ENCODE measurements at regions not wholly inside any gene's neighbourhood (a gene's known extent, or its start where the extent isn't known, plus 50 kb on each side); places are given as distances from the start of the nearest gene placed in this dataset.

DNA sequence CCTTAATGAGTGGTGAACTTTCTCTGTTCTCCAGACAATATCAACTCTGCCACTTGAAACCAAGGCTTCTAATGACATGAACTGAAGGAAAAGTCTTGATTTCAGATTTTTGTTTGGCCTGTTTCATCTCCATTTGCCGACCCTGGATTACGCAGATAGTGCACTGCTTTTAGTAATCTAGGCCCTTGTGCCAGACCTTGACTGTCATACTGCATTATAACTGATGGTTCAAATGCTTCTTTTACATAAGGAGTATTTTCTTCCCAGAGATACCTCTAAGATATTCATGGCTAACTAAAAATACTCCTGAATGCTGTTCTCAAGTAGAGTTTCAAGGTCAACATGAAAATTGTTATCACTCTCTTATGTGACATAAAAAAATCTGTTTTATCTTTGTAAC lies 238.7 kb upstream of the SEMA6A start:
- TF ChIP-seq TARDBP (IDR thresholded peaks at IDR 0.05; ENCODE audit: borderline replicate concordance): no peak
- TF ChIP-seq IRF3 (IDR thresholded peaks at IDR 0.05): no peak
- TF ChIP-seq CTCF (IDR thresholded peaks at IDR 0.05 in 2 of 3, conservative IDR thresholded peaks at IDR 0.05 in 1 of 3; ENCODE audit: control insufficient read depth in 2 of 3, extremely low read depth in 1 of 3, insufficient read depth in 1 of 3, low read depth in 3 of 3, low read length in 3 of 3): no peak
- TF ChIP-seq EP300 (IDR thresholded peaks at IDR 0.05; ENCODE audit: borderline replicate concordance in 1 of 2, control insufficient read depth in 1 of 2, low read depth in 2 of 2, low read length in 2 of 2): no peak

All from GM12878 (cell line).